ENCODE measurements at regions not wholly inside any gene's neighbourhood (a gene's known extent, or its start where the extent isn't known, plus 50 kb on each side); places are given as distances from the start of the nearest gene placed in this dataset.

- no peaks in the 10 kb centered on the region for H3K36me3 Mint-ChIP-seq (ENCODE audit: insufficient read depth, unreplicated experiment)
- no peak overlapping the region for H3K27ac Mint-ChIP-seq (ENCODE audit: unreplicated experiment)
- no peak overlapping the region for H3K4me3 Mint-ChIP-seq (ENCODE audit: low read depth, unreplicated experiment)
- H3K27me3 Mint-ChIP-seq (ENCODE audit: unreplicated experiment): no peaks in the 10 kb centered on the region
- no peak for DNase-seq
- CTCF ChIA-PET: no interaction called here
- intact Hi-C loops (cut with micrococcal nuclease; ENCODE audit: unreplicated experiment): no loop called here
- H3K4me1 Mint-ChIP-seq (ENCODE audit: low read depth, unreplicated experiment): no peaks in the 10 kb centered on the region
- H3K9me3 Mint-ChIP-seq (ENCODE audit: low read depth, unreplicated experiment): peaks cover 7% of the 10 kb centered on the region
- TF ChIP-seq CTCF (IDR thresholded peaks at IDR 0.05; ENCODE audit: unreplicated experiment): no peak
- no TSS peak for BruUV-seq (replicated peaks)
Measured at GRCh38 chr10:85315657-85316056, 987.3 kb downstream of the CCSER2 start.

GRCh38 chr10:85316276-85316675 is 987.9 kb downstream of the CCSER2 start:
- Mint-ChIP-seq H3K4me3 (ENCODE audit: low read depth, unreplicated experiment) (no peak overlapping the region), H3K27me3 (ENCODE audit: unreplicated experiment) (no peaks in the 10 kb centered on the region), H3K4me1 (ENCODE audit: low read depth, unreplicated experiment) (no peaks in the 10 kb centered on the region), H3K27ac (ENCODE audit: unreplicated experiment) (no peak overlapping the region), H3K36me3 (ENCODE audit: insufficient read depth, unreplicated experiment) (no peaks in the 10 kb centered on the region), H3K9me3 (ENCODE audit: low read depth, unreplicated experiment) (peaks cover 5% of the 10 kb centered on the region)
- intact Hi-C loops (cut with micrococcal nuclease; ENCODE audit: unreplicated experiment): no loop called here
- BruUV-seq (replicated peaks): no TSS peak
- TF ChIP-seq CTCF (IDR thresholded peaks at IDR 0.05; ENCODE audit: unreplicated experiment): no peak
- no peak for DNase-seq
- CTCF ChIA-PET: no interaction called here

GRCh38 chr10:85317827-85318226 is 989.4 kb downstream of the CCSER2 start:
- CTCF ChIA-PET: no interaction called here
- intact Hi-C loops (cut with micrococcal nuclease; ENCODE audit: unreplicated experiment): no loop called here

GRCh38 chr10:85318809-85319807 is 990.7 kb downstream of the CCSER2 start:
- H3K27ac Mint-ChIP-seq (ENCODE audit: unreplicated experiment): no peak overlapping the region
- H3K4me3 Mint-ChIP-seq (ENCODE audit: low read depth, unreplicated experiment): no peak overlapping the region
- H3K9me3 Mint-ChIP-seq (ENCODE audit: low read depth, unreplicated experiment): peaks cover 5% of the 10 kb centered on the region
- CTCF ChIA-PET: interaction anchor here (0.7 kb wide), 1 partner anchor 128 kb away, joined by 3 read pairs; no protein-coding TSS in a partner anchor
- no peak for DNase-seq
- no peaks in the 10 kb centered on the region for H3K36me3 Mint-ChIP-seq (ENCODE audit: insufficient read depth, unreplicated experiment)
- BruUV-seq (replicated peaks): no TSS peak
- H3K4me1 Mint-ChIP-seq (ENCODE audit: low read depth, unreplicated experiment): no peaks in the 10 kb centered on the region
- TF ChIP-seq CTCF (IDR thresholded peaks at IDR 0.05; ENCODE audit: unreplicated experiment): no peak
- no peaks in the 10 kb centered on the region for H3K27me3 Mint-ChIP-seq (ENCODE audit: unreplicated experiment)
- intact Hi-C loops (cut with micrococcal nuclease; ENCODE audit: unreplicated experiment): no loop called here

More at GRCh38 chr10:85317827-85318226, 989.4 kb downstream of the CCSER2 start:
- no TSS peak for BruUV-seq (replicated peaks)
- no peak for TF ChIP-seq CTCF (IDR thresholded peaks at IDR 0.05; ENCODE audit: unreplicated experiment)
- H3K27me3 Mint-ChIP-seq (ENCODE audit: unreplicated experiment): no peaks in the 10 kb centered on the region
- H3K36me3 Mint-ChIP-seq (ENCODE audit: insufficient read depth, unreplicated experiment): no peaks in the 10 kb centered on the region
- no peak for DNase-seq
- no peak overlapping the region for H3K27ac Mint-ChIP-seq (ENCODE audit: unreplicated experiment)
- H3K4me1 Mint-ChIP-seq (ENCODE audit: low read depth, unreplicated experiment): no peaks in the 10 kb centered on the region
- peaks cover 5% of the 10 kb centered on the region for H3K9me3 Mint-ChIP-seq (ENCODE audit: low read depth, unreplicated experiment)
- no peak overlapping the region for H3K4me3 Mint-ChIP-seq (ENCODE audit: low read depth, unreplicated experiment)
